ENCODE measurements at regions not wholly inside any gene's neighbourhood (a gene's known extent, or its start where the extent isn't known, plus 50 kb on each side); places are given as distances from the start of the nearest gene placed in this dataset.

DNA sequence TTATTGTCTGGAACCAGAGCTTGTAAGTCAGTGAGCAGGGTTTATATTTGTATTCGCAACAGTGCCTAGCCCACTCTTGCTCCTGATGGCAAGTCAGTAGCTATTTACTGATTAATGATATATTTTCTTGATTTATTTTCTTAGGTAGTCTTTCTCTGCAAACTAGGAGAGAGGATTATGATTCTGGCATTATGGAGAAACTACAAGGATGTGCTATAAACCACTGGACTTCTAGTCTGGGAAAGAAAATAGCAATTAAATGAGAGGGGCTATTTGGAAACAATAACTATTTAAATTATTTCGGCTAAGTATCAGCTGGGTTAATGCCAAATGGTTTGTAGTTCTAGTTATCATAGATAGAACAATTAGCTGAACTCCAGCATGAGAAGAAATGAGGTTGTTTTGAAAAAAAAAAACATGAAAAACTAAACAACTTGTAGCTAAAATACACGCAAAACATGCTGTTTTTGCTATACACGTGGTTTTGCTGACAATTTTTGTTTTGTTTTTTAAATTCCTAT lies 304.9 kb upstream of the TCF21 start:
- DNase-seq: no peak

- no peak for DNase-seq
These were observed 304.1 kb upstream of the TCF21 start for GRCh38 chr6:133584823-133585222.

DNA sequence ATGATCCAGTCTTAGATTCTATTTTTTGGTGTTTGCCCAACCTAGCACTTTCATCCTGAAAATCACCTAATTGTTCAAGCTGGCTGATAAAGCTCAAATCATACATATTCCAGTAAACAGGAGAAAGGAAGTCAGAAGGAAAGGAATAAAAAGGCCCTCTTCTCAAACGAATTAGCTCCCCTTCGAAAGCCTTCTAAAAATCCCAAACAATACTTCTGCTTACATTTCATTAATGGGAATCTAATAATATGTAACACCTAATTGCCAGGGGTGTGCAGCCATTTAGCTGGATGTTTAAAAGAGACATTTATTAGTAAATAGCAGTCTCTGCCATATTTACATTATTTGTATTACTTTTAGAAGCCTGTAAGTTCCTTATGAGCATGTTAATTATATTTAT lies 302.9 kb upstream of the TCF21 start:
- no peak for DNase-seq

DNA sequence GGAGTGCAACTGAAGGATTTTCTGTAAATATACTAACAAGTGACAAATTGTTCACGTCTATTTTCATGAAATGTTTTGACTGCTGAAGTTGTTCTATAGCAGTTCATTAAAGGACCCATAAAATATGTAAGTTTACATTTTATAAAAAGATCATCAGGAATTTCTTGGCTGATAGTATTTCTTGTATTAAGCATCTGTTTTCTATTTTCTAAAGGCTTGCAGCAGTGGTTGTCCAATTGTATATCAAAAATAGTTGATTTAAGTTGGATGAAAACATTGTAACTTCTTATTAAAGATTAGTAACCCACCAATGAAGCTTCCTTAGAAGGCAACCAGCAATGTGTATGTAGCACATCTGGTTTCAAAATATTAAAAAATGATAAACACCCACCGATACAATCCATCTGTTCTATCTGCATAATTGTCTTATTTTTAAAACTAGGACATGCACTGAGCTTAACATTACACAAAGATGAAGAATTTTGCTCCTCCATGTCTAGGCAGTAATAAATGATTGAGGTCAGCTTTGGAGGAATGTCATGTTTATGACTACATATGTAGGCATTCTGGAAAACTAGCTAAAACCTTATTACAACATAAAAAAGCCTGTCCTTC lies 301.3 kb upstream of the TCF21 start:
- DNase-seq: no peak

DNA sequence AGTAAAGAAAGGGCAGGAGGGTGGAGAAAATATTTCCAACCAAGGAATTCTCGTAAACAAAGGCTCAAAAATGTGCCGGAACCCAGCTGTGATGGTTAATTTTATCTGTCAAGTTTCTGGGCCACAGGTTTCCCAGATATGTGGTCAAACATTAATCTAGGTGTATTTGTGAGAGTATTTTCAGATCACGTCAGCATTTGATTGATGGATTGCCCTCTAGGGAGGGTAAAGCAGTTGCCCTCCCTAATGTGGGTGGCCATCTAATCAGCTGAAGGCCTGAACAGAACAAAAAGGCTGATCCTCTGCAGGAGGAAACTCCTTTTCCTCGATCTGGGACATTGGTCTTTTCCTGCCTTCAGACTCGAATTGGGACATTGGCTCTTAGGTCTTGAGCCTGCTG lies 298.7 kb upstream of the TCF21 start:
- no peak for DNase-seq

DNA sequence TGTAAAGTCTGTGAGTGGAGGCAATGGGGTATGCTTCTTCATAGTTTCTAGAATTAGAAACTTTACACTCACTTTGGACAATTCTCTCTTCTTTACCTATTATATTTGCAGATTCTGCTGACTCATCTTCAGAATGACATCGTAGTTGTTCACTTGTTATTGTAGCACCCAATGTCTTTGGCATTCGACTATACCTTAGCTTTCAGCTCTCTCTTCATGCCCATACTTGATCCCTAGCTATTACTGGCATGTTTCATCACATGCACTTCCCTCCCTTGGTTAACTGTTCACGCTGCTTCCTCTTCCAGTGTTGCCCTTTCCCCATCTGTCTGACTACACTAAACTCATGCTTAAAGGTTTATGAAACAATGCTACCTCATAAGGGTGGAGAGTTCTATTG lies 298.1 kb upstream of the TCF21 start:
- DNase-seq: no peak

- no peak for DNase-seq
These were observed 297.6 kb upstream of the TCF21 start for GRCh38 chr6:133591275-133591674.

DNA sequence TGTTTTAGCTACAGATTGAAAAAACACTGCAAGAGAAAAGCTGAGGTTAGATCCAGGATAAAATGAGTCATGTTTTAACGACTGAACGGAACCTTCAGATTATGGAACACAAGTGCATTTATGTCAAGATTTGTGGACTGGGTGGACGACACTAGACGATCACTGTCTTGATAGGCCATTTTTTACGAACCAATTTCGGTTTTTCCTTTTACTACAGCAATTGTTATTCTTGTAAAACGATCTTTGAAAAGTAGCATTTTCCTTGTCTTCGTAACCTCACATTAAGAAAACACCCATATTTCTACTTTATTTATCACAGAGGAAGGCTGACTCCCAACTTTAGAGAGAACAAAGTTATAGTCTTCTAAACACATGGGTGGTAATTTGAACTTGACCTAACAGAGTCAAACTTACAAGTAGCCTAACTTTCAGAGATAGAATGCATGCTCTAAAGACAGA lies 294.2 kb upstream of the TCF21 start:
- no peak for DNase-seq

GRCh38 chr6:133595111-133595761 lies 293.7 kb upstream of the TCF21 start:
- no peak for DNase-seq

DNA sequence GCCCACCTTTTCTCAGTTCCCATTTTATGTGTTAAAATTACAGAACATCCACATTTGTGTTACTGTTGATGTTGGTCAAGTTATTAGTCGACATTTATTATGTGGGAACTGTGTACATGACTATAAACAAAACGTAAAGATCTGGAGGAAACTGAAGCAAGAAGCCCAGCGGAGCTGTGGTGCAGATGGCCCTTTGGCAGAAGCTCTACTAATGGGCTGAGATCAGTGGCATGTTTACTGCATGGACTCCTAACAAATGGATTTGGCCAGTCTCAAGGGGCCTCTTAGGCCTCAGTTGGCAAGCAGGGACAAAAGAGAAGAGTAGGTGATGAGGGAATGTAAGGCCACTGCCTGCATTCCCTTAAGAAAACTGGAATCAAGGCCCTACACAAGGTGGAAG lies 282.1 kb upstream of the TCF21 start:
- no peak for DNase-seq

DNA sequence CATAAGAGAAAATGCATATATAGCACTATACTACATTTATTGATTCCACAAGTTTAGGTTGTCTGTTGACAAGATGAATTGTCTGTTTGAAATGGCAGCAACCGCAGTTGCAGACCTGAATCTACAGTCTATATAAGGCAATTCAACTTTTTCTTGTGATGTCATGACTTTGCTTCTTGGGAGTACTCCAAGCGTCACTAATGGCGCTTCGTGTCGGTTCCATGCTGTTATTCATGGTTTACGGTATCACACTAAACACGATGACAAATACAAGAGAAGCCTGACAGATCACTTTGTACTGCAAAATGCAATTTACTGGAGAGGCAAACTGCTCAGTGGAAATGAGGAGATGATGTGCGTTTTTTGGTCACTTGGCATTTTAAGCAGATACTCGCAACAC lies 280.3 kb upstream of the TCF21 start:
- DNase-seq: no peak

- no peak for DNase-seq
These were observed 279.3 kb upstream of the TCF21 start for GRCh38 chr6:133609415-133610226.

GRCh38 chr6:133610227-133610840 lies 278.6 kb upstream of the TCF21 start:
- no peak for DNase-seq

- no peak for DNase-seq
These were observed 277.9 kb upstream of the TCF21 start for GRCh38 chr6:133610971-133611370.

- no peak for DNase-seq
These were observed 276.5 kb upstream of the TCF21 start for GRCh38 chr6:133612459-133612858.

DNA sequence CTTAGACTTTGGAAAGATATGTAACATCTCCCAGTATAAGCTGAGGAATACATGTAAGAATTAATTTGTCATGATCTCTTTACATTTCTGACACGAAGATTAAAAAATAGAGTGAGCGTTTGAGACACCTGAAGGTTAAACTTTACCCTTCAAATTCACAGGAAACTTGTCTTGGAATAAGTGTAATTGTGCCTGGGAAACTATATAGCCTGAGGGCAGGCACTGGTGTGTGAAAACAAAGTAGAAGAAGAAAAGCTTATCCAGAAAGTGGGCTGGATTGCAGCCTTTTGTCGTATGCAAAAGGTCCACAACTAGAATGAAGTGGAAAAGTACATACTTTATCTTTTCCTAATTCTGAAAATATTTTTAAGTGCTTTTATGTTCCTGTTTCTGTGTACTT lies 275.7 kb upstream of the TCF21 start:
- no peak for DNase-seq

- DNase-seq: no peak
These were observed 267.2 kb upstream of the TCF21 start for GRCh38 chr6:133621751-133622150.

GRCh38 chr6:133623065-133623464 lies 265.8 kb upstream of the TCF21 start:
- DNase-seq: no peak

- no peak for DNase-seq
These were observed 265.3 kb upstream of the TCF21 start for GRCh38 chr6:133623621-133624020.

- no peak for DNase-seq
These were observed 262.7 kb upstream of the TCF21 start for GRCh38 chr6:133626096-133626666.

DNA sequence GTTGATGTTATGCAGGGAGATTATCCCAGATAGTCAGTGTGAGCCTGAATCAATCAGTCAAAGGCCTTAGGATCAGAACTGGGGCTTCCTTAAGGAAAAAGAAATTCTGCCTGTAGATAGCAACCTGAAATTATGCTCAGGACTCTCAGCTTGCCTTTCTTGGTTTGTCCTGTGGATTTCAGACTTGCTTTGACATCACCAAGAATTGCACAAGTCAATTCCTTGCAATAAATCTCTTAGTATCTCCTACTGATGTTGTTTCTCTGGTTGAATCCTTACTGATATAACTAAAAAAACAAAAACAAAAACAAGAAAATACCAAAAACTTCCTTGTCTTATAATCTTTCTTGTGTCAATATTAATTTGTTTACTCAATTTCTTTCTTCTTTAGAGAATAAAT lies 258.9 kb upstream of the TCF21 start:
- DNase-seq: no peak

GRCh38 chr6:133630651-133631050 lies 258.3 kb upstream of the TCF21 start:
- DNase-seq: no peak

GRCh38 chr6:133631421-133631820 lies 257.5 kb upstream of the TCF21 start:
- no peak for DNase-seq
